Peyer's patch (tissue), 4 donors: ENCODE measurements at regions not wholly inside any gene's neighbourhood (a gene's known extent, or its start where the extent isn't known, plus 50 kb on each side); places are given as distances from the start of the nearest gene placed in this dataset.
A peak's percentile ranks its signal among the peaks of the same experiment; 100 is the strongest.

Experiments used
- POLR2A ChIP-seq, 2 donors: fragments of 450-650 bp; IDR thresholded peaks; one replicate each; pipeline ENCODE4 v1.5.1; 2017; ENCODE audit warnings: antibody characterized with exemption in 2 of 2, mild to moderate bottlenecking in 2 of 2, moderate library complexity in 2 of 2
- TF ChIP-seq, protein P1 (sequence below), 6 experiments: fragments of 450-650 bp in 4 of 6; fragments of 200-600 bp in 2 of 6; sonication (generic) in 1 of 6; IDR thresholded peaks; one replicate each; pipeline ENCODE4 v1.5.1; 2017 to 2019; ENCODE audit warnings: antibody characterized with exemption in 6 of 6, mild to moderate bottlenecking in 3 of 6, moderate library complexity in 1 of 6

DNA sequence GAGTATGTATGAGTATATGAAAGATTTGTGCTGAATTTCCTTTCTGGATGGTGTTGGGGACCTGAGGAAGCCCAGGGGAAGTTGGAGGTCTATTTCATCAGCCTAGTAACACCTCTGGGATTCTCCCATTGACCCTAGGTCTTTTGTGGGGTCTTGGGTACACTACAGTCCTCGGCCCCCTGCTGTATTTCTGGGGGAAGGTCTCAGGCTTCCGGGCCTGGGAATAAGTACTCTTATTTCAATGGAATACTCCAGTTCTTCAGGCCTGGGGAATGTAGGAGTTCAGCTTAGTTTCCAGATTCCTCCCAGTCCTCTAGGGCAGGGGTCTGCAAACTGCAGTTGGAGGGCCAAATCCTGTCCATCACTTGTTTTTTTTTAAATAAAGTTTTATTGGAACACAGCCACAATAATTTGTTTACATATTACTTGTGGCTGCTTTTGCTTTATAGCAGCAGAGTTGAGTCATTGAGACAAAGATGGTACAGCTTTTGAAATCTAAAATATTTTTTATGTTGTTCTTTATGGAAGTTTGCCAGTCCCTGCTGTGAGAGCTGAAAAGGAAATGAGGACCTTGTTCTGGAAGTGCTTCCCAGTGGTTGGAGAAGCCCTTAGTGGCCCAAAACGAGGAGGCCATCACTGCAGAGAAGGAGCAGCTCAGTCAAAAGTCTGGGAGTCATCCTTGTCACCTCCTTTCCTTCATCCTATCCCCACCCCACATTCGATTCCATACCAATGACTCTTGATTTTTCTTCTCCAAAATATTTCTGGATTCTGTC, 142.5 kb upstream of the HS3ST2 start:
- TF ChIP-seq, protein P1, sequence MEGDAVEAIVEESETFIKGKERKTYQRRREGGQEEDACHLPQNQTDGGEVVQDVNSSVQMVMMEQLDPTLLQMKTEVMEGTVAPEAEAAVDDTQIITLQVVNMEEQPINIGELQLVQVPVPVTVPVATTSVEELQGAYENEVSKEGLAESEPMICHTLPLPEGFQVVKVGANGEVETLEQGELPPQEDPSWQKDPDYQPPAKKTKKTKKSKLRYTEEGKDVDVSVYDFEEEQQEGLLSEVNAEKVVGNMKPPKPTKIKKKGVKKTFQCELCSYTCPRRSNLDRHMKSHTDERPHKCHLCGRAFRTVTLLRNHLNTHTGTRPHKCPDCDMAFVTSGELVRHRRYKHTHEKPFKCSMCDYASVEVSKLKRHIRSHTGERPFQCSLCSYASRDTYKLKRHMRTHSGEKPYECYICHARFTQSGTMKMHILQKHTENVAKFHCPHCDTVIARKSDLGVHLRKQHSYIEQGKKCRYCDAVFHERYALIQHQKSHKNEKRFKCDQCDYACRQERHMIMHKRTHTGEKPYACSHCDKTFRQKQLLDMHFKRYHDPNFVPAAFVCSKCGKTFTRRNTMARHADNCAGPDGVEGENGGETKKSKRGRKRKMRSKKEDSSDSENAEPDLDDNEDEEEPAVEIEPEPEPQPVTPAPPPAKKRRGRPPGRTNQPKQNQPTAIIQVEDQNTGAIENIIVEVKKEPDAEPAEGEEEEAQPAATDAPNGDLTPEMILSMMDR (IDR thresholded peaks at IDR 0.05) = no peak
- peak in 1 of 2 donors; percentile 2 for TF ChIP-seq POLR2A (IDR thresholded peaks at IDR 0.05)
